HG03571 (cell line): ENCODE measurements at regions not wholly inside any gene's neighbourhood (a gene's known extent, or its start where the extent isn't known, plus 50 kb on each side); places are given as distances from the start of the nearest gene placed in this dataset.
A peak's percentile ranks its signal among the peaks of the same experiment; 100 is the strongest.
"Not testable (repeated sequence)": the region's sequence is repeated elsewhere in the genome, so short reads cannot be mapped to it uniquely, and the experiment has no call there.

Experiments used
- ATAC-seq: cut with Tn5 transposase; IDR thresholded peaks from one replicate; pipeline ENCODE4 v1.9.1; 2021; ENCODE audit not compliant: unreplicated experiment

DNA sequence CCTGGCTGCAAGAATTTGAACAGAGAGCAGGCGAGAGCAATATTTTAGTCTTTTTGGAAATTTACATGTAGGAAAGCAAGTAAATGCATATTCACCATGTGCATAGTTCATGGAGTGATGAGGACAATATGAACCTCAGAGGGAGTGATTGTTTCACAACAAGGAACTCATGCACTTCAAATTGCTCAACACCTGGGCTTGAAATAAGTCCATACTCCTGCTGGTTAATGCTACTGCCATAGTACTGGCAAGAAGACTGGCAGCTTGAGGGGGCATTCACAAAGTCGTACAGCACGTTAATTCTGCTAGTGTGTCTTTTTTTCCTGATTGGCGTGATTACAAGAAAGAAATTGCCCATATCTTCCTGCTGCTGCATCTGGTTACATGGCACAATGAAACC is 267.6 kb downstream of the PCDH17 start:
- no peak for ATAC-seq

DNA sequence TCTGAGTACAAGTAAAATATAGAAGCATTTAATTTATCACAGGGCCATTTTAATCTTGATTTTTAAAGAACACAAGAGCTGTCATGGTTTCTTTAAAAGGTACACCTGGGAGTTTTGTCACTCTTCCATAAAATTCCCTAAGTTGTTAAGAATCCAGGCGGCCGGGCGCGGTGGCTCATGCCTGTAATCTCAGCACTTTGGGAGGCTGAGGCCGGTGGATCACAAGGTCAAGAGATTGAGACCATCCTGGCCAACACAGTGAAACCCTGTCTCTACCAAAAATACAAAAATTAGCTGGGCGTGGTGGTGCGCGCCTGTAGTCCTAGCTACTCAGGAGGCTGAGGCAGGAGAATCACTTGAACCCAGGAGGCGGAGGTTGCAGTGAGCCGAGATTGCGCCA is 278.3 kb downstream of the PCDH17 start:
- not testable (repeated sequence) for ATAC-seq

DNA sequence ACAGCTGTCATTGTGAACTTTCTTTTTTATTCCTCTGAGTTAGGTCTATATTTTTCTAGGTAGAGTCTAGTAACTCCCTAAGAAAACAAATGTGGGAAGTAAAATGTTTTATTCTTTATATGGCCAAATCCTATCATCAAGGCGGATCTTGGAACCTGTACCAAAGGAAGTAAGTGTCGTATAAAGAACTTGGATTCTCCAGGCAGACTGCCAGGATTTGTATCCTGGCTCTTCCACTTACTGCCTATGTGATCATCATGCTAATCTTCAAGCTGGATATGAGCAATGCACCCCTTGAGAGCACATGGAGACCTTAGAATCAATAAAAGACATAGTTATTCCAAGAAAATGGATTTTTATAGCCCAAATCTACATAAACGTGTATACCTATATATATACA is 286.5 kb downstream of the PCDH17 start:
- no peak for ATAC-seq

DNA sequence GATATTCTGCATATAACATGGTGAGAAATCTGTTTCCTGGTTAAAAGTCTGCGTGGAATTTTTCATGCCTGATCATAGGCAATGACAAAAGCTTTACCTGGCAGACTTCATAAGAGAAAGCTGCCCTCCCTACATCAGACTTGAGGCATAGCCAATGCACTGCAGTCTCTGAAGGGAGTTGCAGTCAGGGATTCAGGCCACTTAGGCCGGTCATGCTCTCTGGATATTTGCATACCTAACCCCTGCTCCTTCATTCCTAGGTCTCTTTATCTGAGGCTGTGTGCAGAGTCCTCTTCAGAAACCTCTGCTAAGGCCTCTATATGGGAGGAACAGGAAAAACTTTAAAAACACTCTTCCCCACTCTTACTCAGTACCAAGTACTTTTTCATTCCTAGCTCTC is 287.4 kb downstream of the PCDH17 start:
- ATAC-seq: no peak

DNA sequence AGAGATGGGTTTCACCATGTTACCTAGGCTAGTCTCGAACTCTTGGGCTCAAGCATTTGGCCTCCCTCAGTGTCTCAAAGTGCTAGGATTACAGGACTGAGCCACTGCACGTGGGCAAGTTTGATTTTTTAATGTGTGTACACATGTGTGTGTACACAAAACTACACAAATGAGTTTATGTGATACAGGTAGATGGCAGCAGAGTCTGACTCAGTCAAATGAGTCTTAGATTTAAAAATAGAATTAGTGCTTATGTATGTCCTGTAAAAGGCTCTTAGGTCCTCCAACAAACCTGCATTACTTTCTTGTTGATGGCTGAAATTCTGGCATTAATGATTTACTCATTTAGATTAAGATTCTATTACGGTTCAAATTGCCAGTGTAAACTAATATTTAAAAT is 293.7 kb downstream of the PCDH17 start:
- no peak for ATAC-seq

DNA sequence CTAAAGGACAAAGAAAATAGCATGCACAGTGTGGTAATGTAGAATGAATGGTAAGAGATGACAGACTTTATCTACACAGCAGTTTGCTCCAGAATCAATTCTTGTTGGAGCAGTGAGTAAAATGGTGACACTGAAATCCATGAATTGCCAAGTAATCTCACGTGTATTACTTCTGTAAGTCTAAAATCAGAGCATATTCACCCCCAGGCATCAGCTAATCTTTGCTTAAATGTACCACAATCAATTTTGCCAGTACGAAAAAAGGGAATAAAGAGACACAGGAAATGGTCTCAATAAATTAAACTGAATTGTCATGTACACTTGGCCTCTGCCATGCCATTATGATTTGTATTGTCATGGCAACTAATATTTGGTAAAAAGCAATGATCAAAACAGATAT is 294.2 kb downstream of the PCDH17 start:
- ATAC-seq: no peak

DNA sequence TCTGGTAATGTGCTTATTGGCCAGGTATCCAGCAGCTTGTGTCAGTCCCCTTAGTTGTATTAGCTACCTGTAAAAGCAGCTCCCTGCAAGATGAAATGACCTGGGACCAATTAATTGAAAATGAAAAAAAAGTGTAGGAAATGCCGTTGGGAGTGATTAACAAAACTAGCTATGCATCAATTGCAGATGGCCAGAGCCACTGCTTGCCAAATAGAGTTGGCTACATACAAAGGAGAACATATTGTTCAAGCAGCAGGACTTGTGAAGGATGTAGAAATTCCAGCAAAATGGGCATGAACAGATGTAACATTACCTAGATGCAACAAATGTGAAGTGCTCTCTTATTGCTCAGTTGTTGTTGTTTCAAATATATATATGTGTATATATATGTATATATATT is 300.5 kb downstream of the PCDH17 start:
- no peak for ATAC-seq

DNA sequence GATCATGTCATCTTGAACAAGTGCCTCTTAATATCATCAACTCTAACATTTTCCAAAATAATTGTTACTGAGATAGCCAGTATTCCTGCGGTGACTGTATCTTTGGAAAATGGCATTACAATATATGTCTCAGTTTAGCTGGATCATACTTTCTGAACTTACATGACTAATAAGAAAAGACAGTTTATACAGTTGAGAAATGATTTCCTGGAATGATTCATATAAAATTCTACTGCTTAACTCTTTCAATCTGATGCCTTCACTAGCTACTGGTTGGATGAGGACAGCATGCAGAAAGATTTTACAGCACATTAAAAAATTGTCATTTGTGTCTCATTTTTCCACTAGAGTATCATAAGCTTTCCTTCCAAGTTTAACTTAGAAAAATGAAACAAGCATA is 302.1 kb downstream of the PCDH17 start:
- no peak for ATAC-seq

DNA sequence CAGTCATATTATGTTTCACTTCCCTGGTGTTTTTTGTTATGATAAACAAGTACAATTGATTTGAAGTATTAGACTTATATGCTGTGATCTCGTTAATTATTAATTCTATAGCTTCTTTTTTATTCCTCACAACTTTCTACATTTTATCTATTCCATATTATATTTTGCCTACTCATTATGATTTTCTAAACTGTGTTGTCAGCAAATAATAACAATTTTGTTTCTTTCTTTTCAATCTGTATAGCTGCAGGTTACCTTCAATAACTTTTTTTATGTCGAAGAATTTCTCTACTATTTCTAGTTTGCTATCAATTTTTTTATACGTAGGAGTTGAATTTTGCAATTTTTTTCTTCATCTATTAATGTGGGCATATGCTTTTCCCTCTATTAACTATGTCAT is 304.4 kb downstream of the PCDH17 start:
- ATAC-seq: no peak

DNA sequence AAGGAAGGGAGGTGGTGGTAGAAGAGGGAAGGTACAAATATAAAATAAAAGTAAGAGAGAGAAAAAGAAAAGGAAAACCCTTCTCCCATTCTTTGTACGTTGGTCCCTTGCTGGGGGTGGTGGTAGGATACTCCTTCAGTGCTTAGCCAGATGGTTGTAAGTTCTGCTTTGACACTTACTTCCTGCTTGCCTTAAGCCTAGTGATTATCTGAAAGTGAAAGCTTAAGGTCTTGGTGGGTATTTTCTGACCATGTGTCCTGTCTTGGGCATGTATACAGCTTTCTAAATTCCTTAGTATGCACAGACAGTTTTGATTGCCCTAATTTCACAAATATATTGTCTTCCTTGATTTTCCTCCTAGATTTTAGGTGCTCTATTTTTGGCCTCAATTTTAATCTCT is 314.8 kb downstream of the PCDH17 start:
- peak; percentile 68 for ATAC-seq

DNA sequence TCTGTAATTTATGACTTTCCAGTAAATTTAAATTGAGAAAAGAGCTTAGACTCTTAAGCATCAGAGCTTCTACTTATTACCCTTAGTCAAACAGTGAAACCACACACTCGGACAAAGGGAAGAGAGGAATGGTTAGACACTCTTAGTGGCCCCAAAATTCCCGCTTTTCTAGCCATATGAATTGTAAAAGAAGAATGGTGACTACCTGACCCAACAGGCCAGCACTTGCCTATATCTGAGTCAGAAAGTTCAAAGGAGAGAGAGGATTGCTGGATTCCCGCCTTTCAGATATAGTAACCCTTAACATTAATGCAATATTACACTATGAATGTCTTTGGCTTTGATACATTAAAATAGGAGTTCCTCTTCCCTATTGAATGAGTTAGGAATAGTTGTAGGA is 317.3 kb downstream of the PCDH17 start:
- no peak for ATAC-seq

DNA sequence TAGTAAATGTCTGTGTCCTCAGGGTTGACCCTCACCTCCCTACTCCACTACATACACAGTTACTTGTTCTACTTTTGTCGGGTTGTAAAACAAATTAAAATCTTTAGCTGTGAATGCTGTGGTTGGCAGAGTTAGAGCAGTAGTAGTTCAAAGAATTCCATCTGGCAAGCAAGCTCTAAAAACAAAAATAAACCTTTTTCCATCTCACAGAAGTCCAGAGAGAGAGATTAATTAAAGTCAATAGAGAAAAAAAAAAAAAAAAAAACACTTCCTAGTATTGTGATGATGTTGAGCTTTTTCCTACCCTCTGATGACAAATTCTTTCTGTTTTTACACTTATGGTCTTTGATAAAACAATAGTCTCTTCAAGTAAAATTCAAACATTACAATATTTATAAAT is 338.4 kb downstream of the PCDH17 start:
- ATAC-seq: no peak

DNA sequence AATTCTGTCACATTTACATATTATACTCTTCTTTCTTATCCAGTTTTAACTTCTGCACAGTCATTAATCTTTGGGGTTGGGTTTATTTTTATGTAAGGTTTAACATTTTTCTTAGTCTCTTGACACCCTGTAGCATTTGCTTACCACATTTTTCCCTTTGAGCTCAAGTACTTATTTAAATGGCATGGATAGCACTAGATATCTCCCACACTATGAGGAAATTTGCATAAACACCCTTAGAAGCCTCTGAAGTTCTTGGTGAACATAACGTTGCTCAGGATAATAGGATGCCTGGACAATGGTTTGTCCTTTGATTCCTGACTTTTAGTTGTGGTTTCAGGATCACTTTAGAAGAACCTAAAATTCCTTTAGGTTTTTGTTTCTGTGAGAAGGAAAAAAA is 338.9 kb downstream of the PCDH17 start:
- ATAC-seq: no peak

DNA sequence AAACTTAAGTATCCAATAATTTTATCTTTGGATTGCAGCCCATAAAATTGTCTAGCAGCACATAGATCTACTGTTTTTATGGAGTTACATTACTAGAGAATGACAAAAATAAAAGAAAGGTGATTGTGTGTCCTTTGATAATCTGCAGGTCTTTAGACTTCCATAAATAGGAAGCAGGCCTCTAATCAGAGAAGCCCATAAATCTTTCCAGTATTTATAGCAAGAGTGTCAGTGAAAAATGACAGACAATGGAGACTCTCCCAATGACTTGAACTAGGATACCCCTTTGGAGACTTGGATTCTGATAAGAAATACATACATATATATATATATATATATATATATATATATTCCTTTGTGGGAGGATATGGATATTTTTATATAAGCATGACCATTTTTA is 351.2 kb downstream of the PCDH17 start:
- ATAC-seq: no peak

DNA sequence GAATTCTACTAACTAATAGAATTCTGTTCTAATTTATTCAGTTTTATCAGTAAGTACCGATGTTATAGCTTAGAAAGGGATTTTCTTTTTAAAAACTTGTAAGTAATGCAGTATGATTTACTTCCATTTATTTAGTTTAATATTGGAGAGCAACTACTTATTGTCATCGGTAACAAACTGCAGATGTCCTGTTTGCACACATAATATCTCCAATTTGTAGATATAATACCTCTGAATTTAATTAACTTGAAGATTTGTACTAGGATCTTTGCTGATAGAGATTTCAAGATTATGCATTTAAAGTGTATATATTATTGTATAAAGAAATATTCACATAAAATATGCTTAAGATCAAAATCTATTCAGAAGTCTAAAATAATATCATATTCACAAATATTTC is 356.7 kb downstream of the PCDH17 start:
- no peak for ATAC-seq

DNA sequence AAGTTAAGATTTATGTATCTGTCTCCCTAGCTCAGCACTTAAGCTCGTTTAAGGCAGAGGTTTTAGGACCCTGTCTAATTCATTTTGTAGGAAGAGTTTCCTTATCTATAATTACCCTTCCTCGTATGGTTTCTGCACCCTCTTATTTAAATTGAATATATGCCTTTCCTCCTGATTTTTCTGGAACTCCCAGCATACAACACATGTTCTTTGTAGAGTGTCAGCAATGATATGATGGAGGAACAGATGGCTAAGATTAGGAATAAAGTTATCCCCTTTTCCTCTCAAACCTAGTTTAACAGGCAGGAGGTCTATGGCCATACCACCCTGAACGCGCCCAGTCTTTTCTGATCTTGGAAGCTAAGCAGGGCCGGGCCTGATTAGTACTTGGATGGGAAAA is 359.5 kb downstream of the PCDH17 start:
- ATAC-seq: no peak

DNA sequence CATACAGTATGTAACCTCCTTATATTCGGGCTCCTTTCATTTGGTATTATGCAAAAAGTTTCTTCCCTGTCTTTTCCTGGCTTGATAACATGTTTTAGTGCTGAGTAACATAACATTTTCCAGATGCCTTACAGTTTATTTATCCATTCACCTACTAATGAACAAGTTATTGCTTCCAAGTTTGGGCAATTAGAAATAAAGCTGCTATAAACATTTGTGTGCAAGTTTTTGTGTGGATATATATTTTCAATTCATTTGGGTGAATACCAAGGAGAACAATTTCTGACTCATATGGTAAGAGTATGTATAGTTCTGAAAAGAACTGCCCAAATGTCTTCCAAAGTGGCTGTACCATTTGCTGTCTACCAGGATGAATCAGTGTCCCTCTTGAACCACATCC is 360.9 kb downstream of the PCDH17 start:
- no peak for ATAC-seq

DNA sequence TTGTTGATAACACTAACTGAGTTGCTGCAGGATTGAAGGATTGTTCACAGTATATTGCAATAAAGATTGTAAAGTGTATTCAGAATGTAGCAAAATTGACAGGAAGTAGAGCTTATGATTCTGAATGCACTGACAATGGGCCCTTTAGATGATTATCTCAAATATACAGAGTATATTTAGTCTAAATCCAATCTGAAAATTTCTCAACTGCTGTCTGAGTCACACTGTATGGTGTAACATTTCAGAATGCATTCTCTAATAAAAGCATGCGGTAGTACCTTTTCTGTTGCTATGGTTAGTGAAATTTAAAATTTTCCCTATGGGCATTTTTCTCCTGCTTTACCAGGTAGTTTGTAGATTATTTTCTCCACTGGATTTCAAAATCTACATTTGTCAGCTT is 365.2 kb downstream of the PCDH17 start:
- ATAC-seq: no peak

DNA sequence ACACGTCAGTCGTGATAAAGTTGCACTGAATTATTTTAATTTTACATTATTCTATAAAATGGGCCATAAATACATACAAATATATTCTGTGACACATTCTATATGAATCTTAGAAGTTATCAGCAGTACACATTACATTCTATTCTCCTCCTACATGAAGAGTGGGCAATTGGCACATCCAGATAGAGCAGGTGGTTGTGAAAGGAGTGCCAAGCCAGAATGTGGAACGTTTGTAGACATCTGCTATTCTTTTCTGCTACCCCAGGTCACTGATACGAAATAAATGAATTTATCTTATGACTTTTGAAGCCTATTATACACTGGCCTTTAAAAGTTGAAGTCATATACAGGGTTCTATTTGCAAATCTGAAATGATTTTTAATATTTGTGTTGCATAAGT is 373.2 kb downstream of the PCDH17 start:
- no peak for ATAC-seq

DNA sequence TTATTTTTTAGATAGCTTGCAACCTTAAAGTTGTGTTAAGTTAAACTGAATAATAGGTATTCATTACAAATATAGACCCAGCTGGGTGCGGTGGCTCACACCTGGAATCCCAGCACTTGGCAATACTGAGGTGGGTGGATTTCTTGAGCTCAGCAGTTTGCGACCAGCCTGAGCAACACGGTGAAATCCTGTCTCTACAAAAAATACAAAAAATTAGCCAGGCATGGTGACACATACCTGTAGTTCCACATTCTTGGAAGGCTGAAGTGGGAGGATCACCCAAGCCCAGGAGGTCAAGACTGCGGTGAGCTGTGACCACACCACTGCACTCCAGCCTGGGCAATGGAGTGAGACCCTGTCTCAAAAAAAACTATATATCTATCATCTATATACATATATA is 386.5 kb downstream of the PCDH17 start:
- ATAC-seq: no peak

DNA sequence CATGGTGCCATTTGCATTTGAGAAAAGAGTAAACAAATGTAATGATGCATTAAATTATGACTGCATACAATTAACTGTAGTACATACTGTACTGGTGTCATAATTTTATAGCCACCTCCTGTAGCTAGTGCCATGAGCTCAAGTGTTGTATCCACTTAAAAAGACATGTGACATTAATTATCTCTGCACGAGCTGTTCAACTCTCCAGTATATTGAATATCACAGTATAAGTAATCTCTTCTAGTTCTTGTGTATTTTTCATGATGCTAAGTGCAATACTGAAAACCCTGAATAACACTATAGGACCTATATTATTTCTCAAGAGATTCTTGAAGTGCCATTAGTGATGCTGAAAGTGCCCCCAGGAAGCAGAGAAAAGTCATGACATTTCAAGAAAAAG is 387.3 kb downstream of the PCDH17 start:
- no peak for ATAC-seq

DNA sequence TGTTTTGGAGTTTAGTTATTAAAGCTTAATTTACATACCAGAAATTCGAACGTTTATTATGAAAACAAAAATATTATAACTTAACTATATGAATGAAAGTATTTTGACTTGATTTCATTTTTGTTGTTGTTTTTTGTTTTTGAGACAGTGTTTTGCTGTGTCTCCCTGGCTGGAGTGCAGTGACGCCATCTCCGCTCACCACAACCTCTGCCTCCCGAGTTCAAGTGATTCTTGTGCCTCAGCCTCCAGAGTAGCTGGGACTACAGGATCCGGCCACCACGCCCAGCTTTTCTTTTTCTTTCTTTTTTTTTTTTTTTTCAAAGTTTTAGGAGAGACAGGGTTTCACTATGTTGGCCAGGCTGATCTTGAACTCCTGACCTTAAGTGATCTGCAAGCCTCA is 392.6 kb downstream of the PCDH17 start:
- ATAC-seq: no peak

DNA sequence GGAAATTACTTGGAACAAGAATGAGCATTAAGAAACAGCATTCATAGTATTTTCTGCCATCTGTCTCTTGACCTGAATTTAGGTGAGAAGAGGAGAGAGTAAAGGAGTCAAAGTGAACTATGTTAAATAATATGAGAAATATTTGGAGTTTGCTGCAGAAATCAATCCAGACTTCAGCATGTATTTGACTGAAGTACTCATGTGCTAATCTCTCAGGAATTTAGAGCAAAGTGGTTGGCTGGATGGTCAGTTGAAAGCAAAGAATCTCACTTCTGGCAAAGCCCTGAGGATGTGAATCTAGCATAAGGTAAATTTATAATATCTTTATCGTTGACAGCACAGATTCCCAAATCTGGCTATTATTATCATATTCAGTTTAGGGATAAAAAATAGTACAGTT is 394.3 kb downstream of the PCDH17 start:
- ATAC-seq: no peak
